Mesendoderm (in vitro differentiated cells): ENCODE measurements at regions not wholly inside any gene's neighbourhood (a gene's known extent, or its start where the extent isn't known, plus 50 kb on each side); places are given as distances from the start of the nearest gene placed in this dataset.
A peak's percentile ranks its signal among the peaks of the same experiment; 100 is the strongest.

Source experiments
- DNase-seq: peaks from one replicate; pipeline ENCODE4 v3.0.0; 2013
- H2AK5ac ChIP-seq: 2 replicates; pipeline ENCODE4 v1.6.1; 2013; ENCODE audit warnings: low read length, inconsistent platforms
- H2BK120ac ChIP-seq: 2 replicates; pipeline ENCODE4 v1.6.1; 2013; ENCODE audit warnings: low read depth, mild to moderate bottlenecking, low read length, moderate library complexity, mixed read lengths
- H2BK15ac ChIP-seq: replicated peaks from 2 replicates; pipeline ENCODE4 v1.6.1; 2013; ENCODE audit warnings: low read depth, mild to moderate bottlenecking, moderate library complexity
- H2BK5ac ChIP-seq: 2 replicates; pipeline ENCODE4 v1.6.1; 2013; ENCODE audit warnings: low read length, inconsistent platforms
- H3K18ac ChIP-seq: 2 replicates; pipeline ENCODE4 v1.6.1; 2013; ENCODE audit warnings: mild to moderate bottlenecking, low read length, mixed read lengths
- H3K23ac ChIP-seq: one replicate; pipeline ENCODE4 v1.6.1; 2013; ENCODE audit warnings: low read length
- H3K27ac ChIP-seq: 2 replicates; pipeline ENCODE4 v1.5.1; 2013; ENCODE audit warnings: low read depth, mild to moderate bottlenecking, inconsistent platforms, low read length, moderate library complexity
- H3K27me3 ChIP-seq: 2 replicates; pipeline ENCODE4 v1.6.1; 2013; ENCODE audit warnings: low read length, control low read depth, mild to moderate bottlenecking, inconsistent platforms; ENCODE audit not compliant: insufficient read depth, poor library complexity
- H3K36me3 ChIP-seq: 2 replicates; pipeline ENCODE4 v1.6.1; 2013; ENCODE audit warnings: low read length, inconsistent platforms; ENCODE audit not compliant: control insufficient read depth, insufficient read depth
- H3K4ac ChIP-seq: one replicate; pipeline ENCODE4 v1.6.1; 2013; ENCODE audit warnings: low read depth, mild to moderate bottlenecking, low read length, moderate library complexity
- H3K4me1 ChIP-seq: 2 replicates; pipeline ENCODE4 v1.6.1; 2013; ENCODE audit warnings: low read depth, low read length, inconsistent platforms; ENCODE audit not compliant: control insufficient read depth
- H3K4me2 ChIP-seq: 2 replicates; pipeline ENCODE4 v1.6.1; 2013; ENCODE audit warnings: low read length
- H3K4me3 ChIP-seq: 2 replicates; pipeline ENCODE4 v1.5.1; 2013; ENCODE audit warnings: mild to moderate bottlenecking, low read length
- H3K56ac ChIP-seq: one replicate; pipeline ENCODE4 v1.6.1; 2013; ENCODE audit warnings: low read length
- H3K79me1 ChIP-seq: 2 replicates; pipeline ENCODE4 v1.6.1; 2013; ENCODE audit warnings: low read length, inconsistent platforms
- H3K79me2 ChIP-seq: 2 replicates; pipeline ENCODE4 v1.6.1; 2013; ENCODE audit warnings: mild to moderate bottlenecking, low read length; ENCODE audit not compliant: control insufficient read depth, insufficient read depth
- H3K9ac ChIP-seq: 2 replicates; pipeline ENCODE4 v1.6.1; 2013; ENCODE audit warnings: low read length, inconsistent platforms
- H4K5ac ChIP-seq: one replicate; pipeline ENCODE4 v1.6.1; 2013; ENCODE audit warnings: low read length
- H4K8ac ChIP-seq: one replicate; pipeline ENCODE4 v1.6.1; 2013; ENCODE audit warnings: low read depth, mild to moderate bottlenecking, control low read depth, low read length, moderate library complexity
- WGBS: extraction: QIAGEN DNeasy Blood & Tissue Kit; methylation state at CpG from one replicate; pipeline ENCODE4 v1.1.7; 2013; ENCODE audit warnings: low lambda C conversion rate, missing lambda C conversion rate; ENCODE audit not compliant: insufficient coverage; ENCODE audit errors: extremely low coverage; 5-methylcytosine and 5-hydroxymethylcytosine counted together

DNA sequence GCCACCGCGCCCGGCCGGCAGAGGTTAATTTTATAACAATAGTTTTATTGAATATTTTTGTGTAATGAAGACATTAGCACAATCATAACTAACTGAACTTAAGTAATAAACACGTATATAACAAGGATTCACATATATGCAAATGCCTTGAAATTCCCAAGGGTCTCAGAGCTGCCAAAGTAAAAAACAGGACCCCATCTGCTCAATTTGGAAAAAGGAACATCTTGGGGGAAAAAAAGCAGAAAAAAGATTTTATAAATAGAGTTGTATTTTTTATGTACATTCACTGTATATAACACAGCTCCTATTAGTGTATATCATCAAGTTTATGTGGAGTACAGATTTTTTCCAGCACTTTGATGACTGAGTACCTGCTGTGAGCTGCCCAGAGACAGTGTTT is 366.7 kb downstream of the BRINP1 start:
- whole genome bisulfite sequencing, result no CpG with 5 or more reads among the region's 5 CpGs
- no peaks in the 10 kb centered on the region for H3K27me3 ChIP-seq

DNA sequence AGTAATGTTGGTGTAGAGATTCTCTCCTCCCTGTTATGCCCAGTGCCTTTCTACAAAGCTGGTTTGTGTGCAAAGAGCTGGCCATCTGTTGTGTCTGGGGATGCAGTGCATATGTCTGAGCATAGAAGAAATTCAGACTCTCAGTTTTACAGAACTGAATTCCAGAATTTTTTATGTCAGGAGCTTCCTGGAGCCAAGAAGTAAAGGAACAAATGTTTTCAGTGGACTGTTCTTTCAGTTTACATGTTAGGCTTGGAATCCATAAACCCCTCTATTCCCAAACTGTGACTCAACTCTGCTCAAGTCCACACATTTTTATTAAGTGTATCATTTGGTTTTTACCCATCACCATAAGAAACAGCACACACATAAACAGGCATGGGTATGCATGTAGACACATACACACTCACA is 366.0 kb downstream of the BRINP1 start:
- no peak overlapping the region for H3K27ac ChIP-seq
- no peak overlapping the region for H3K9ac ChIP-seq
- H3K23ac ChIP-seq, result no peak overlapping the region
- no peaks in the 10 kb centered on the region for H3K36me3 ChIP-seq
- no peak overlapping the region for H2BK15ac ChIP-seq
- H4K5ac ChIP-seq, result no peak overlapping the region
- H3K4me1 ChIP-seq, result no peaks in the 10 kb centered on the region
- H3K79me1 ChIP-seq, result no peaks in the 10 kb centered on the region
- no peak overlapping the region for H3K4me2 ChIP-seq
- no peak overlapping the region for H4K8ac ChIP-seq
- no peak overlapping the region for H3K4ac ChIP-seq
- no peak overlapping the region for H3K56ac ChIP-seq
- H3K79me2 ChIP-seq, result no peaks in the 10 kb centered on the region
- H2AK5ac ChIP-seq, result no peak overlapping the region
- DNase-seq, result no peak
- H3K27me3 ChIP-seq, result no peaks in the 10 kb centered on the region
- no peak overlapping the region for H3K18ac ChIP-seq
- H3K4me3 ChIP-seq, result no peak overlapping the region
- H2BK120ac ChIP-seq, result no peak overlapping the region
- no peak overlapping the region for H2BK5ac ChIP-seq

More for the DNA sequence above, 366.7 kb downstream of the BRINP1 start:
- Histone ChIP-seq H2BK5ac (no peak overlapping the region), H3K4me2 (no peak overlapping the region), H3K4ac (no peak overlapping the region), H3K4me1 (no peaks in the 10 kb centered on the region), H3K36me3 (no peaks in the 10 kb centered on the region), H3K18ac (no peak overlapping the region), H3K27ac (no peak overlapping the region), H3K23ac (no peak overlapping the region), H3K79me2 (no peaks in the 10 kb centered on the region), H3K56ac (no peak overlapping the region), H2BK15ac (no peak overlapping the region), H3K4me3 (no peak overlapping the region), H3K79me1 (no peaks in the 10 kb centered on the region), H4K5ac (no peak overlapping the region), H2AK5ac (no peak overlapping the region), H3K9ac (no peak overlapping the region), H2BK120ac (no peak overlapping the region), H4K8ac (no peak overlapping the region)
- DNase-seq, result no peak

GRCh38 chr9:119003882-119004617 is 365.2 kb downstream of the BRINP1 start:
- Histone ChIP-seq H3K4me1 (no peaks in the 10 kb centered on the region), H3K79me1 (no peaks in the 10 kb centered on the region), H3K27ac (no peak overlapping the region), H3K4ac (no peak overlapping the region), H2BK5ac (no peak overlapping the region), H3K4me3 (no peak overlapping the region), H3K23ac (no peak overlapping the region), H3K79me2 (no peaks in the 10 kb centered on the region), H3K56ac (no peak overlapping the region), H3K36me3 (no peaks in the 10 kb centered on the region), H3K4me2 (no peak overlapping the region), H2BK120ac (no peak overlapping the region), H2AK5ac (no peak overlapping the region), H3K18ac (no peak overlapping the region), H2BK15ac (no peak overlapping the region), H4K8ac (no peak overlapping the region), H4K5ac (no peak overlapping the region), H3K27me3 (no peaks in the 10 kb centered on the region), H3K9ac (no peak overlapping the region)
- WGBS, result no CpG with 5 or more reads among the region's 2 CpGs
- DNase-seq, result no peak

DNA sequence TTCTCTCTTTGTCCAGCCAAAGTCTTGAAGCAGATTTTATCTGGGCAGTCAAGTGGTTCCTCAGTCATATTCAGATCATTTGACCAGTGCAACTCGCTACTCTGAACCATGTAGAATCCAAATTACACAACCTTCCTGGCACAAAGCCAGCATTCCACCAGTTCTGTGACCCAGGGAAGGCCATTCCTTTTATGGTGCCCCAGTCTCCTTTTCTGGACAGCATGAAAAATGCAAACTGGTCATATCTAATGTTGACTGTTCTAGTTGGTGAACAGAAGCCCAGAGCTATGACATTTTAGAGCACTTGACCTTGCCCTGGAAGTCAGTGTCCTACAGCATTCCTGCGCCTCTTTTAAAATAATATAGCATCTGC is 364.6 kb downstream of the BRINP1 start:
- no peak overlapping the region for H2BK120ac ChIP-seq
- no peak overlapping the region for H4K5ac ChIP-seq
- H3K18ac ChIP-seq, result no peak overlapping the region
- no peak overlapping the region for H3K4ac ChIP-seq
- H3K56ac ChIP-seq, result no peak overlapping the region
- H2BK15ac ChIP-seq, result no peak overlapping the region
- no peak overlapping the region for H3K23ac ChIP-seq
- no peak overlapping the region for H2AK5ac ChIP-seq
- H3K36me3 ChIP-seq, result no peaks in the 10 kb centered on the region
- no peak overlapping the region for H3K27ac ChIP-seq
- no peak overlapping the region for H3K4me3 ChIP-seq
- H2BK5ac ChIP-seq, result no peak overlapping the region
- WGBS, result no CpG with 5 or more reads among the region's 2 CpGs
- H4K8ac ChIP-seq, result no peak overlapping the region
- no peaks in the 10 kb centered on the region for H3K27me3 ChIP-seq
- no peak for DNase-seq
- no peak overlapping the region for H3K4me2 ChIP-seq
- H3K79me1 ChIP-seq, result no peaks in the 10 kb centered on the region
- no peaks in the 10 kb centered on the region for H3K4me1 ChIP-seq
- no peaks in the 10 kb centered on the region for H3K79me2 ChIP-seq
- no peak overlapping the region for H3K9ac ChIP-seq

DNA sequence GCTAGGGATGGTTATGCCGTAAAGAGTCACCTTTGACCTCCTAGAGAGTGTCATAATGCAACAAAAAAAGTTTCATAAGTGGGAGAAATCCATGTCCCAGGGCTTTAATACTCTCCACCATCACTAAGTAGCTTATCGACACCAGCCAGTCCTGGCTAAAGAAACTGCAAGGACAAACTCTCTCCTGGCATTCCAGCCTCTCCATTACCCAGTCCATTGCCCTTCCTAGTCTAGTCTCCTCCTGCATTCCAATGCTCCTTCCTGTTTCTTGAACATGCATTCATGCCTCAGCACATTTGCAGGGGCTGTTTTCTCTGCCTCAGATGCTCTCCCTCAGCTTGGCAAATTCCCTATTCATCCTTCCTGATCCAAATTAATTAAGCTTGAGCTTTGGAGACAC is 364.1 kb downstream of the BRINP1 start:
- no peaks in the 10 kb centered on the region for H3K27me3 ChIP-seq
- H2BK120ac ChIP-seq, result no peak overlapping the region
- no peak overlapping the region for H3K27ac ChIP-seq
- H3K23ac ChIP-seq, result no peak overlapping the region
- H3K79me1 ChIP-seq, result no peaks in the 10 kb centered on the region
- no peak overlapping the region for H3K56ac ChIP-seq
- no peaks in the 10 kb centered on the region for H3K36me3 ChIP-seq
- H2BK15ac ChIP-seq, result no peak overlapping the region
- H4K5ac ChIP-seq, result no peak overlapping the region
- no peak overlapping the region for H3K9ac ChIP-seq
- no peak overlapping the region for H2AK5ac ChIP-seq
- no peaks in the 10 kb centered on the region for H3K4me1 ChIP-seq
- no peak overlapping the region for H3K18ac ChIP-seq
- H3K79me2 ChIP-seq, result no peaks in the 10 kb centered on the region
- H3K4me2 ChIP-seq, result no peak overlapping the region
- H3K4me3 ChIP-seq, result no peak overlapping the region
- H2BK5ac ChIP-seq, result no peak overlapping the region
- no peak overlapping the region for H3K4ac ChIP-seq
- peak; percentile 74 for DNase-seq
- no CpG with 5 or more reads among the region's 2 CpGs for WGBS
- no peak overlapping the region for H4K8ac ChIP-seq

- Histone ChIP-seq H3K27ac (no peak overlapping the region), H2BK120ac (no peak overlapping the region), H3K27me3 (no peaks in the 10 kb centered on the region), H3K79me2 (no peaks in the 10 kb centered on the region), H3K4ac (no peak overlapping the region), H3K4me2 (no peak overlapping the region), H3K4me3 (no peak overlapping the region), H3K9ac (no peak overlapping the region), H4K8ac (no peak overlapping the region), H3K79me1 (no peaks in the 10 kb centered on the region), H2BK5ac (no peak overlapping the region), H3K23ac (no peak overlapping the region), H3K18ac (no peak overlapping the region), H4K5ac (no peak overlapping the region), H3K4me1 (no peaks in the 10 kb centered on the region), H2AK5ac (no peak overlapping the region), H3K56ac (no peak overlapping the region), H2BK15ac (no peak overlapping the region), H3K36me3 (no peaks in the 10 kb centered on the region)
- DNase-seq, result no peak
- WGBS, result no CpG with 5 or more reads among the region's 4 CpGs
Measured at GRCh38 chr9:119009249-119009648, 360.0 kb downstream of the BRINP1 start.
